Neural crest cell (in vitro differentiated cells): ENCODE measurements at regions not wholly inside any gene's neighbourhood (a gene's known extent, or its start where the extent isn't known, plus 50 kb on each side); places are given as distances from the start of the nearest gene placed in this dataset.

Source experiments
- DNase-seq: peaks from one replicate; pipeline ENCODE4 v3.0.0; 2021; ENCODE audit warnings: low read depth, mixed read lengths, low spot score
- H3K27ac Mint-ChIP-seq: one replicate; pipeline ENCODE4 v1.8.0; 2021; ENCODE audit warnings: mild to moderate bottlenecking, mixed read lengths; ENCODE audit not compliant: unreplicated experiment
- H3K27me3 Mint-ChIP-seq: 2 replicates; pipeline ENCODE4 v1.8.0; 2021; ENCODE audit warnings: low read depth, mild to moderate bottlenecking, mixed read lengths
- H3K36me3 Mint-ChIP-seq: 2 replicates; pipeline ENCODE4 v1.8.0; 2021; ENCODE audit warnings: low read depth, mild to moderate bottlenecking, mixed read lengths
- H3K4me1 Mint-ChIP-seq: 2 replicates; pipeline ENCODE4 v1.8.0; 2021; ENCODE audit warnings: mixed read lengths
- H3K4me3 Mint-ChIP-seq: one replicate; pipeline ENCODE4 v1.8.0; 2021; ENCODE audit warnings: mild to moderate bottlenecking, mixed read lengths
- H3K9me3 Mint-ChIP-seq: 2 replicates; pipeline ENCODE4 v1.8.0; 2021; ENCODE audit warnings: mixed read lengths
- TF ChIP-seq, protein P1 (sequence below): fragments of 200-600 bp; sonication (generic); conservative IDR thresholded peaks from 2 replicates; pipeline ENCODE4 v1.5.0; 2021; ENCODE audit warnings: antibody characterized with exemption, mild to moderate bottlenecking

DNA sequence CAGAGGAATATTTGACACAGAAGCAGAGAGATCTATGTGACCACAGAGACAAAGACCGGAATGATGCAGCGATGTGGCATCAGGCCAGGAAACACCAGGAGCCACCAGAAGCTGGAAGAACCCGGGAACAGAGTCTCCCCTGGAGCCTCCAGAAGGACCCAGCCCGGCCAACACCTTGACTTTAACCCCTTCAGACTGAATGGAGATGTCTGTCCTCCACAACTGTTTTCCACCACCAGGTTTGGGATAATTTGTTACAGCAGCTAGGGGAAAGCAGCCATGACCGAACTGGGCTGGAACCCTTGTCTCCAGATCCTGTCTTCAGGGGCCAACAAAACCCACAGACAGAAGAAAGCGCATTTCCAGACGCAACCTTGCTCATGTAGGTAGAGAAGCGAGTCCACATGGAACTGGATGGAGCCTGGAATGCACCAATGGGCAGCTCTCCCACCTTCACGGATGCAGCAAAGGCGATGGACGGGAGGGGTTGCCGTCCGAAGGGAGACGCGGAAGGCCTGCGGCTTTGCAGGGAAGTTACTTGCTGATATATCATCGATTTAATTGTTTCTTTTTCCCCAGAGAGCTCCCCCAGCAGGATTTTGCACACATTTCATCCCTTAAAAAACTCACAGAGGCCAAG is 396.6 kb downstream of the NPHP4 start:
- H3K4me3 Mint-ChIP-seq = no peak overlapping the region
- TF ChIP-seq, protein P1, sequence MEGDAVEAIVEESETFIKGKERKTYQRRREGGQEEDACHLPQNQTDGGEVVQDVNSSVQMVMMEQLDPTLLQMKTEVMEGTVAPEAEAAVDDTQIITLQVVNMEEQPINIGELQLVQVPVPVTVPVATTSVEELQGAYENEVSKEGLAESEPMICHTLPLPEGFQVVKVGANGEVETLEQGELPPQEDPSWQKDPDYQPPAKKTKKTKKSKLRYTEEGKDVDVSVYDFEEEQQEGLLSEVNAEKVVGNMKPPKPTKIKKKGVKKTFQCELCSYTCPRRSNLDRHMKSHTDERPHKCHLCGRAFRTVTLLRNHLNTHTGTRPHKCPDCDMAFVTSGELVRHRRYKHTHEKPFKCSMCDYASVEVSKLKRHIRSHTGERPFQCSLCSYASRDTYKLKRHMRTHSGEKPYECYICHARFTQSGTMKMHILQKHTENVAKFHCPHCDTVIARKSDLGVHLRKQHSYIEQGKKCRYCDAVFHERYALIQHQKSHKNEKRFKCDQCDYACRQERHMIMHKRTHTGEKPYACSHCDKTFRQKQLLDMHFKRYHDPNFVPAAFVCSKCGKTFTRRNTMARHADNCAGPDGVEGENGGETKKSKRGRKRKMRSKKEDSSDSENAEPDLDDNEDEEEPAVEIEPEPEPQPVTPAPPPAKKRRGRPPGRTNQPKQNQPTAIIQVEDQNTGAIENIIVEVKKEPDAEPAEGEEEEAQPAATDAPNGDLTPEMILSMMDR = no peak
- DNase-seq = no peak
- no peak overlapping the region for H3K27ac Mint-ChIP-seq
- peaks cover 19% of the 10 kb centered on the region for H3K4me1 Mint-ChIP-seq
- peaks cover 8% of the 10 kb centered on the region for H3K9me3 Mint-ChIP-seq
- H3K27me3 Mint-ChIP-seq = peaks cover 2% of the 10 kb centered on the region
- no peaks in the 10 kb centered on the region for H3K36me3 Mint-ChIP-seq

DNA sequence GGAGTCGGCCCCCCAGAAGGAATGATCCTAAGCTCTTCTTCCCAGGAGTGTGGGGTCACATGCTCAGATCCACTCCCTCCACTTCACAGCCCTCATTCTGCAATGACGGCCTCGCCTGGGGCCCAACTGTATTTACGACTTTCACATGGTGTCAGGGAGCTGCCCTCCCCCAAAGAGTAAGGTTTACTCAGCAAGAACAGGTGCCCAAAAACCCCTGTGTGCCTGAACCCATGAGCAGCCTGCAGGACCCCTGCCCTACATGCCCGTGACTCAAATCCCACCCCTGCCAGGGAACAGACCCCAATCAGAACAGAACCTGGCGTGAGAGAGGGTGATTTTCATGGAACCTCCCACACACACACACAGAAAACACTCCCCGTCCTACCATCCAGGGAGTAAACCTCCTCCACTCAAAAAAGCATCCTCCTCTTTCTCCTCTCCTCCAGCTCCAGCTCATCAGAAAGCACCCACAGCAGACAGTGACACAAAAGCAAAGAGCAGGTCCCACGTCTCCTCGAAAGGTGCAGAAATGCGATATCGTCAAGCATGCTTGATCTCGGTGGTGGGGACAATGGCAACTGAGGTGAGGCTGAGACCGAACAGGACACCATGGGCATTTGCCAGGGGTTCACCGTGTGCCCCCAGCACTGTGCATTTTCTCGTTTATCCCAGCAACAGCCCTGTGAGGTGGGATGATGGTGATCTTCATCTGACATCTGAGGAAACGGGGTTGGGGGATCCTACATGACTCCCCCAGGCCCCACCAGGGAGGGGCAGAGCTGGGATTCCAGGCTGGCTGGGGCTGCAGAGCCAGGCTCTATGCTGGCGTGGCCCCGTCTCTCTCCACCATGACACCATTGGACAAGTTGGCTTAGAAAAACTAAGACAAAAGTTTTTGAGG is 397.9 kb downstream of the NPHP4 start:
- Mint-ChIP-seq H3K27me3 (no peaks in the 10 kb centered on the region), H3K9me3 (peaks cover 12% of the 10 kb centered on the region)

DNA sequence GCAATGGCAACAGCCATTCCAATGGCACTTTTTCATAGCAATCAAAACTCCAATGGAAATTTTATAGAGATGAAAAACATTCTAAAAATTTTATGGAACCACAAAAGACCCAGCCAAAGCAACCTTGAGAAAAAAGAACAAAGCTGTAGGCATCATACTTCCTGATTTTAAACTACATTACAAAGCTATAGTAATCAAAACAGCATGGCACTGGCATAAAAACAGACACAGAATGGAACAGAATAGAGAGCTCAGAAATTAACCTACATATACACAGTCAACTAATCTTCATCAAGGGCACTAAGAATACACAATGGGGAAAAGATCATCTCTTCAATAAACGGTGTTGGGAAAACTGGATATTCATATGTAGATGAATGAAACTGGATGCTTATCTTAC is 401.5 kb downstream of the NPHP4 start:
- H3K36me3 Mint-ChIP-seq = no peaks in the 10 kb centered on the region
- TF ChIP-seq, protein P1 = no peak
- H3K4me1 Mint-ChIP-seq = no peaks in the 10 kb centered on the region
- H3K27ac Mint-ChIP-seq = no peak overlapping the region
- DNase-seq = no peak
- H3K9me3 Mint-ChIP-seq = peaks cover 14% of the 10 kb centered on the region
- peaks cover 7% of the 10 kb centered on the region for H3K27me3 Mint-ChIP-seq
- H3K4me3 Mint-ChIP-seq = no peak overlapping the region

More for the DNA sequence above, 397.9 kb downstream of the NPHP4 start:
- peaks cover 13% of the 10 kb centered on the region for H3K4me1 Mint-ChIP-seq
- TF ChIP-seq, protein P1 = no peak
- DNase-seq = no peak
- H3K36me3 Mint-ChIP-seq = no peaks in the 10 kb centered on the region
- H3K27ac Mint-ChIP-seq = no peak overlapping the region
- no peak overlapping the region for H3K4me3 Mint-ChIP-seq

DNA sequence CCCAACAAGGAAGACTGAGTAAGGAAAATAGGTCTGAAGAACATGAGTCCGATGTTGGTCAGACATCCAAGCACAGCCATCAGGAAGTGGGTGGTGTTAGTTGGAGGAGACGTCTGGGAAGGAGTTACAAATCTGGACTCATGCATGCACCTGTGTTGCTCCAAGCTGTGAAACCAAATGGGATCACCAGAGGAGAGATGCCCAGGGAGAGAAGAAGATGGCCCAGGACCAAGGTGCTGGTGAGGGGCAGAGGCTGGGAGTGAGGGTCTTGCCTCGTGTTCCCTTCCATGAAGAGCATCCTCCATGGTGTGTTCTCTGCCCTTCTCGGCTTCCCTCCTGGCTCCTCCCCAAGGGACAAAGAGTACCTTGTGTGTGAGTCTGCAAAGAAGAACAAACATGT is 405.6 kb downstream of the NPHP4 start:
- Mint-ChIP-seq H3K4me3 (no peak overlapping the region), H3K27ac (no peak overlapping the region), H3K27me3 (peaks cover 18% of the 10 kb centered on the region), H3K36me3 (no peaks in the 10 kb centered on the region), H3K9me3 (peaks cover 11% of the 10 kb centered on the region), H3K4me1 (no peaks in the 10 kb centered on the region)
- TF ChIP-seq, protein P1 = no peak
- no peak for DNase-seq

DNA sequence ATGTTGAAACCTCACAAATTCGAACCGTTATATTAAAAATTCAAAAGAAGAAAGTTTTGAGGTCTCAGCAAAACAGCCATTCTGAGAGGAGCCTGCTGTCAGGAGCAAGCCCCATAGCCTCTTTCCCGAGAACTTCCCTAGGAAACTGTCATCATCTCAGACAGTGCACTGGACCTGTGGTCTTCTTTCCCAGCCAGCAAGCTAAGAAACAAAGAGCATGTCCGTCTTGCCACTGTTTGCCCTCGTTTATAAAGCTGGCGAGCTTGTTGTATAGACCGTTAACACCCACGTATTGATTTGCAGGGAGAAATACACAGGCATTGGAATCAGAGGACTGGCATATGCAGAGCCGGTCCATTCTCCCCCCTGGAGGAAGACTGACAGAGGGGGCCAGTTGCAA is 407.0 kb downstream of the NPHP4 start:
- Mint-ChIP-seq H3K9me3 (peaks cover 6% of the 10 kb centered on the region), H3K27ac (no peak overlapping the region), H3K4me1 (no peaks in the 10 kb centered on the region), H3K27me3 (peaks cover 26% of the 10 kb centered on the region), H3K4me3 (no peak overlapping the region), H3K36me3 (no peaks in the 10 kb centered on the region)
- DNase-seq = no peak
- TF ChIP-seq, protein P1 = no peak
